ENCODE measurements at regions not wholly inside any gene's neighbourhood (a gene's known extent, or its start where the extent isn't known, plus 50 kb on each side); places are given as distances from the start of the nearest gene placed in this dataset.

- no peak for DNase-seq (ENCODE audit: low read depth)
Measured at GRCh38 chr3:15952543-15953175, 154.9 kb upstream of the ANKRD28 start.

GRCh38 chr3:15953841-15954240 is 156.1 kb upstream of the ANKRD28 start:
- DNase-seq (ENCODE audit: low read depth) = no peak

DNA sequence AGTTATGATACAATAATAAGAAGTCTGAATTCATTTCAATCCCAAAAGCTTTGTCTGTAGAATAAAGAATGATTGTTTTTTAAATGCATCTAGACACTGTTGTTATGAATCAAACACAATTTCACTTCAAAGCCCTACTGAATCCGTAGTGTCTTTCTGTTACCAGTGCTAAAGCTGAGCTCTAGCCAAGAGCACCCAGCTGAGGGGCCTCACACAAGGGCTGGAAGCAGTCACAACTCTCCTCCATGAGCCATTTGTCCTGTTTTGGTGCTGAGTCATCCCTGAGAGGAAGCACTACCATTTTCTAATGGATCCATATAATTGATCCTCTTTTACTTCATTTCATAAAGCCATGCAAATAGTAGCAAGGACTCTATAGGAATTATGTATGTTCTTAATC is 158.2 kb upstream of the ANKRD28 start:
- DNase-seq (ENCODE audit: low read depth) = no peak

- no peak for DNase-seq (ENCODE audit: low read depth)
Measured at GRCh38 chr3:15958692-15959433, 161.1 kb upstream of the ANKRD28 start.

DNA sequence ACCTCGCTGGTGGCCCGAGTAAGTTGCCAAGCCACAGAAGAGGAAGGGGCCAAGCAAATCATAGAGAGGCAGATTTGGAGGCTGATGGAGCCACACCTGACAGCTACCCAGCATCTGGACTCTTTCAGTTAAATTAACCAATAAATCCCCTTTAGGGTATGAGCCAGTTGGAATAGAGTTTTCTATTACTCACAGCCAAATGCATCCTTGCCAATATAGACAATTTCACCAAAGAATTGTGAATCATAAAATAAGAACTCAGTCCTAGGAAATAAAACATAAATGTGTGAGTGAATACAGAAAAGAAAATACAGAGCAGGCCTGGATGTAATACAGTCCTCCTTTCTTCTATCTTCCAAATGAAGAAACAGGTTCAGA is 161.6 kb upstream of the ANKRD28 start:
- no peak for DNase-seq (ENCODE audit: low read depth)

DNA sequence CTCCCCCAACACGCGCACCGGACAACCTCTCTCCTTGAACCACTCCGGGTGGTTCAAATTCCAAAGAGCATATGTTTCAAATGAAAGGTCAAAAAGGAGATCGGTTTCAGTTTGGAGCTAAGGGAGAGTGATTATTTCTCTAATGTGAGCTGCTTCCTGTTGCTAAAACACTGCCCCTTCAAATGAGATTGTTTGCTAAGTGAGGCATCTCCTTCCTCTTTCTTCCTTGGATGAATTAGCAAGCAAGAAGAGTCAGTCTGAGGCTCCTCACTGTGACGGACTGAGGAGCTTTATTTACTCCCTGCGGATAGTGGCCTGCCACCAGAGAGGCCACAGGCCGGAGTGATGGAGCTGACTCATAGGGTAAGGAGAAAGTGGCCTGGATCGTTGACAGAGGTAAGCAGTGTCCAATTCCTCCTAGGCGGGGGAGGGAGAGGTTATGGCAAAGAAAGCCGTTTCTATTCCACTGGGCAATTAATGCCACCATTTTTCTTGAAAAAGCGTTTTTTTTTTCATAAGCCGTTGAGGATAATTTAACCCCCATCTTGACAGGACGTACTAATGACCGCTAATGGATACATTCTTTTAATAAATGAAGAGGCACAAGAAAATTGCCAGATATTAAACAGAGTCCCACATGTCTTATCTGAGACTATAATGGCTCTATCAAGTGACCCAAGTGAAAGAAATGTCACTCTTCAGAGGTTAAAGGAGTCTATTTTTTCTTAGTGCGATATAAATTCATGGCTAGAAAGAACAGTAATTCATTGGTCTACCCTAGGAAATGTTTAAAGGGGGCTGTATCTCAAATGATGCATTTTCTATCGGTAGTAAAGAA is 167.0 kb upstream of the ANKRD28 start:
- no peak for DNase-seq (ENCODE audit: low read depth)

DNA sequence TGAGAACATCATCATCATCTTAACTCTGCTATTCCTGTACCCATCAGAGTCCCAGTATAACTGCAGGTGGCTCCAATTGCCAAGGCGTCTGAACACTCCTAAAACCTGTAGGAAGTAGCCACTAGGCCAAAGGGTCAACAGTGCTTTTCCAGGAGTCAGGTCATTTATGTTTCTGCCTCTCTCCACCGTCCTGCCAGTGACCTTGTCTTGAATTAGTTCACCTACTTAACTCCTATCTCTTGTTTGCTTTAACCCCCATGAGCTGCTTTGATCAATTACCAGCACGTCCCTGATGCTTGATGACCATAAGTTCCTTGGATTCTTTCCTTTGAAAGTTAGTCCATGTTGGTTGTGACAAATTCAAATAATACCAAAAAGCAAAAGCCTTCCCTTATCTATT is 169.8 kb upstream of the ANKRD28 start:
- DNase-seq (ENCODE audit: low read depth) = no peak

GRCh38 chr3:15969874-15970640 is 172.3 kb upstream of the ANKRD28 start:
- no peak for DNase-seq (ENCODE audit: low read depth)

GRCh38 chr3:15973414-15973813 is 175.6 kb upstream of the ANKRD28 start:
- no peak for DNase-seq (ENCODE audit: low read depth)

GRCh38 chr3:15973940-15974339 is 176.2 kb upstream of the ANKRD28 start:
- DNase-seq (ENCODE audit: low read depth) = no peak

DNA sequence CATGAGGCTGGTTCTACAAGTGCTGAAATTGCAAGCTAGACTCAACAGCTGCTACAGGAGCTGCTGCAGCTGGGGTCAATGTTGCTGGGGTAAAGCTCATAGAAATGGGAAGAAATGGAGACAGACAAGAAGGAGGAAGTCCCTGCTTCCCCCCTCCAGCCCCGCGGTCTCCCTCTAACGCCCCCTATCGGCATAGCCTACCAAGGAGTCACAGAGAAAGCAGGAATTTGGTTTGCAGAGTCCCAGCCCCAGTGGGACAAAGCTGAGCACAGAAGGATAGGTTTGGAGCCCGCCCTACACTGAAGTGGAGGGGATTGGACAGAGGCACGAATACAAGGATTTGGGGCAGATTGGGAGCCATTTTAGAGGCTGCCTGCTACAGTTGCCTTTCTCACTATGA is 176.9 kb upstream of the ANKRD28 start:
- no peak for DNase-seq (ENCODE audit: low read depth)

DNA sequence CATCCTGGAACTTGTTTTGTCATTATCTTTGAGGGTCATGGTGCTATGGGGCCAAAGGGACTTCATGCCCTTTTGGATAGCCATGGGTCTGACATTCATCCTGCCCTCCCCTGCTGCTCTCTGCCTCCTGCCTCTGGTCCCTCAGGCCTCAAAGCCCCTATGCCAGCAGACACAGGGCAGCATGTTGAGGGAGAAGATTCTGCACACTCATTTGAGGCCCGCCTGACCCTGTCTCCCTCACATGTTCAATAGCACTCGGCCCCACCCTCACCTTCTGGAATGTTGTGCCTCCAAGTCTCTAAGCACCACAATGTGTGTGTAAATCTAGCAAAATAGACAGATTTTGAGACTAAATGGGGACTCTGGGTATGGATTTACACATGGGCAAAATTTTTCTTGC is 178.7 kb upstream of the ANKRD28 start:
- DNase-seq (ENCODE audit: low read depth) = no peak

GRCh38 chr3:15977090-15977489 is 179.3 kb upstream of the ANKRD28 start:
- no peak for DNase-seq (ENCODE audit: low read depth)

GRCh38 chr3:15977598-15978232 is 179.9 kb upstream of the ANKRD28 start:
- DNase-seq (ENCODE audit: low read depth) = no peak

- DNase-seq (ENCODE audit: low read depth) = no peak
Measured at GRCh38 chr3:15978801-15979200, 181.0 kb upstream of the ANKRD28 start.

DNA sequence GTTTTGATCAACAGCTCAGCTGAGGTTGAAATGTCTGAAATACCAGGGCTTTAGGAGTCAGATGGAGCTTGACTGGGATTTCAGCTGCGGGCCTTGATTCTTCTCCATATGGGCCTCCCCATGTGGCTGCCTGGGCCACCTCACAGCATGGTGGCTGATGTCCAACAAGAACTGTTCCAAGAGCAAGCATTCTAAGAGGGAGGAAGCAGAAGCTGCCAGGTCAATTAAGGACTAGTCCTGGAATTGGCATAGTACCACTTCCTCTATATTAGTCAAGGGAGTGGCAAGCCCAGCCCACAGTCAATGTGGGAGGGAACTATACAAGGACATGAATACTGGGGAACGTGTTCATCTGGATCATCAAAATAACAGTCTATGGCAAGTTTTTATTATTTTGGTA is 181.7 kb upstream of the ANKRD28 start:
- no peak for DNase-seq (ENCODE audit: low read depth)

- no peak for DNase-seq (ENCODE audit: low read depth)
Measured at GRCh38 chr3:15979900-15980299, 182.1 kb upstream of the ANKRD28 start.

- DNase-seq (ENCODE audit: low read depth) = no peak
Measured at GRCh38 chr3:15982243-15982642, 184.5 kb upstream of the ANKRD28 start.

GRCh38 chr3:15982667-15983196 is 185.0 kb upstream of the ANKRD28 start:
- DNase-seq (ENCODE audit: low read depth) = peak; percentile 76

- DNase-seq (ENCODE audit: low read depth) = no peak
Measured at GRCh38 chr3:15983232-15983631, 185.5 kb upstream of the ANKRD28 start.

- DNase-seq (ENCODE audit: low read depth) = no peak
Measured at GRCh38 chr3:15983693-15984092, 185.9 kb upstream of the ANKRD28 start.

DNA sequence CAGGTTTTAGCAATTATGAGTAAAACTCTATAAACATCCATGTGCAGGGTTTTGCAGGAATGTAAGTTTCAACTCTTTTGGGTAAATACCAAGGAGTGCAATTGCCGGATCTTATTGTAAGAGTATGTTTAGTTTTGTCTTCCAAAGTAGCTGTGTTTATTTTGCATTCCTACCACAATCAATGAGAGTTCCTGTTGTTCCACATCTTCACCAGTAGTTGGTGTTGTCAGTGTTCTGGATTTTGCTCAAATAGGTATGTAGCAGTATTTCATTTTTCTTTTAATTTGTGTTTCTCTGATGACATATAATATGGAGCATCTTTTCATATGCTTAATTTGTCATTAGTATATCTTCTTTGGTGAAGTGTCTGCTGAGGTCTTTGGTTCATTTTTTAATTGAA is 185.1 kb upstream of the GALNT15 start:
- DNase-seq (ENCODE audit: low read depth) = no peak
